H9 (cell line): ENCODE measurements at regions not wholly inside any gene's neighbourhood (a gene's known extent, or its start where the extent isn't known, plus 50 kb on each side); places are given as distances from the start of the nearest gene placed in this dataset.

Experiments used
- DNase-seq: peaks from one replicate; pipeline ENCODE4 v3.0.0-alpha.2; 2017
- H2AFZ ChIP-seq: one replicate; pipeline ENCODE4 v1.6.1; 2013; ENCODE audit warnings: mild to moderate bottlenecking, low read length, control low read depth, moderate library complexity
- H2AK5ac ChIP-seq: 2 replicates; pipeline ENCODE4 v1.6.1; 2013; ENCODE audit warnings: low read length, control low read depth, mixed read lengths; ENCODE audit not compliant: insufficient read length
- H2BK120ac ChIP-seq: one replicate; pipeline ENCODE4 v1.6.1; 2013; ENCODE audit warnings: low read depth, mild to moderate bottlenecking, low read length, control low read depth, inconsistent platforms; ENCODE audit not compliant: poor library complexity, severe bottlenecking
- H2BK12ac ChIP-seq: 2 replicates; pipeline ENCODE4 v1.6.1; 2013; ENCODE audit warnings: low read length, control low read depth, mixed read lengths, low read depth; ENCODE audit not compliant: insufficient read length
- H2BK15ac ChIP-seq: 2 replicates; pipeline ENCODE4 v1.6.1; 2013; ENCODE audit warnings: low read depth, low read length, control low read depth
- H2BK20ac ChIP-seq: one replicate; pipeline ENCODE4 v1.6.1; 2013; ENCODE audit warnings: low read depth, mild to moderate bottlenecking, low read length, control low read depth, inconsistent platforms; ENCODE audit not compliant: poor library complexity, severe bottlenecking
- H2BK5ac ChIP-seq: 2 replicates; pipeline ENCODE4 v1.6.1; 2013; ENCODE audit warnings: low read length, control low read depth, mixed read lengths; ENCODE audit not compliant: insufficient read length
- H3K14ac ChIP-seq: 2 replicates; pipeline ENCODE4 v1.6.1; 2013; ENCODE audit warnings: low read length, control low read depth; ENCODE audit not compliant: insufficient read depth
- H3K18ac ChIP-seq: 2 replicates; pipeline ENCODE4 v1.6.1; 2013; ENCODE audit warnings: low read depth, mild to moderate bottlenecking, mixed read lengths, low read length, control low read depth; ENCODE audit not compliant: insufficient read length
- H3K23ac ChIP-seq: 2 replicates; pipeline ENCODE4 v1.6.1; 2013; ENCODE audit warnings: low read length, control low read depth, mixed read lengths, low read depth; ENCODE audit not compliant: insufficient read length
- H3K23me2 ChIP-seq: 2 replicates; pipeline ENCODE4 v1.6.1; 2013; ENCODE audit warnings: low read depth, mild to moderate bottlenecking, mixed read lengths, low read length, control low read depth; ENCODE audit not compliant: insufficient read length, poor library complexity, severe bottlenecking
- H3K27ac ChIP-seq: 2 replicates; pipeline ENCODE4 v1.5.1; 2013; ENCODE audit warnings: low read length, control low read depth, mixed read lengths, low read depth; ENCODE audit not compliant: insufficient read length
- H3K27me3 ChIP-seq: 2 replicates; pipeline ENCODE4 v1.6.1; 2013; ENCODE audit warnings: low read length, control low read depth, inconsistent platforms; ENCODE audit not compliant: insufficient read depth
- H3K4ac ChIP-seq: 2 replicates; pipeline ENCODE4 v1.6.1; 2013; ENCODE audit warnings: low read depth, mild to moderate bottlenecking, control low read depth, inconsistent platforms, low read length, moderate library complexity
- H3K4me1 ChIP-seq: 2 replicates; pipeline ENCODE4 v1.6.1; 2013; ENCODE audit warnings: low read length, control low read depth, inconsistent platforms; ENCODE audit not compliant: insufficient read depth
- H3K4me2 ChIP-seq: 2 replicates; pipeline ENCODE4 v1.6.1; 2013; ENCODE audit warnings: low read length, control low read depth, mixed read lengths; ENCODE audit not compliant: insufficient read length, insufficient read depth
- H3K56ac ChIP-seq: 2 replicates; pipeline ENCODE4 v1.6.1; 2013; ENCODE audit warnings: low read depth, mild to moderate bottlenecking, mixed read lengths, low read length, control low read depth; ENCODE audit not compliant: insufficient read length
- H3K79me1 ChIP-seq: 2 replicates; pipeline ENCODE4 v1.6.1; 2013; ENCODE audit warnings: low read depth, mild to moderate bottlenecking, moderate library complexity, low read length, control low read depth, inconsistent platforms; ENCODE audit not compliant: insufficient read depth, poor library complexity, severe bottlenecking
- H3K79me2 ChIP-seq: 2 replicates; pipeline ENCODE4 v1.6.1; 2013; ENCODE audit warnings: low read length, control low read depth, inconsistent platforms; ENCODE audit not compliant: insufficient read depth
- H3K9ac ChIP-seq: 2 replicates; pipeline ENCODE4 v1.6.1; 2013; ENCODE audit warnings: low read length, control low read depth, mixed read lengths; ENCODE audit not compliant: insufficient read length; ENCODE audit errors: extremely low read depth
- H3K9me3 ChIP-seq: one replicate; pipeline ENCODE4 v1.6.1; 2013; ENCODE audit warnings: low read depth, low read length, inconsistent platforms; ENCODE audit not compliant: control insufficient read depth
- H3T11ph ChIP-seq: one replicate; pipeline ENCODE4 v1.6.1; 2013; ENCODE audit warnings: mild to moderate bottlenecking, low read length, control low read depth, inconsistent platforms
- H4K20me1 ChIP-seq: one replicate; pipeline ENCODE4 v1.6.1; 2013; ENCODE audit not compliant: control insufficient read depth, insufficient read length, insufficient read depth
- H4K5ac ChIP-seq: 2 replicates; pipeline ENCODE4 v1.6.1; 2013; ENCODE audit warnings: low read depth, mild to moderate bottlenecking, mixed read lengths, low read length, control low read depth; ENCODE audit not compliant: insufficient read length
- H4K8ac ChIP-seq: replicated peaks from 2 replicates; pipeline ENCODE4 v1.6.1; 2013; ENCODE audit warnings: low read length, control low read depth, mixed read lengths, low read depth; ENCODE audit not compliant: insufficient read length
- H4K91ac ChIP-seq: 2 replicates; pipeline ENCODE4 v1.6.1; 2013; ENCODE audit warnings: low read depth, mild to moderate bottlenecking, moderate library complexity, mixed read lengths, low read length, control low read depth; ENCODE audit not compliant: insufficient read length
- H3K27ac Mint-ChIP-seq, 3 experiments: 2 replicates in 2 of 3; 3 replicates in 1 of 3; pipeline ENCODE4 v1.8.0; 2020 to 2021; ENCODE audit warnings: mixed read lengths in 3 of 3, mild to moderate bottlenecking in 1 of 3, moderate library complexity in 1 of 3
- H3K27me3 Mint-ChIP-seq: 2 replicates; pipeline ENCODE4 v1.8.0; 2021; ENCODE audit warnings: low read depth, mild to moderate bottlenecking, moderate library complexity, mixed read lengths
- H3K36me3 Mint-ChIP-seq, 3 experiments: 2 replicates in 2 of 3; 3 replicates in 1 of 3; pipeline ENCODE4 v1.8.0; 2020 to 2021; ENCODE audit warnings: low read depth in 3 of 3, mixed read lengths in 3 of 3; ENCODE audit not compliant: insufficient read depth in 1 of 3
- H3K4me1 Mint-ChIP-seq, 2 experiments: 2 replicates each; pipeline ENCODE4 v1.8.0; 2020; ENCODE audit warnings: mixed read lengths in 2 of 2
- H3K4me3 Mint-ChIP-seq, 2 experiments: 2 replicates in 1 of 2; 3 replicates in 1 of 2; pipeline ENCODE4 v1.8.0; 2020 to 2021; ENCODE audit warnings: mild to moderate bottlenecking in 2 of 2, mixed read lengths in 2 of 2, moderate library complexity in 1 of 2
- H3K9me3 Mint-ChIP-seq, 2 experiments: 2 replicates in 1 of 2; 3 replicates in 1 of 2; pipeline ENCODE4 v1.8.0; 2020; ENCODE audit warnings: mild to moderate bottlenecking in 2 of 2, mixed read lengths in 2 of 2, moderate library complexity in 1 of 2
- CTCF ChIP-seq: fragments of 200-600 bp; sonication (generic); conservative IDR thresholded peaks from 3 replicates; pipeline ENCODE4 v1.8.0; 2021; ENCODE audit warnings: antibody characterized with exemption, mild to moderate bottlenecking
- WGBS: extraction: QIAGEN DNeasy Blood & Tissue Kit; methylation state at CpG from one replicate; pipeline ENCODE4 v1.1.7; 2013; ENCODE audit warnings: missing lambda C conversion rate, low lambda C conversion rate, mixed read lengths; ENCODE audit not compliant: insufficient read length; ENCODE audit errors: extremely low coverage; 5-methylcytosine and 5-hydroxymethylcytosine counted together

GRCh38 chr7:26538689-26539088 is 247.0 kb downstream of the SNX10 start:
- Histone ChIP-seq H3K4me2 (no peak overlapping the region), H4K5ac (no peak overlapping the region), H4K8ac (no peak overlapping the region), H4K20me1 (no peaks in the 10 kb centered on the region), H3K27me3 (no peaks in the 10 kb centered on the region), H3K27ac (no peak overlapping the region), H2AK5ac (no peak overlapping the region), H2BK5ac (no peak overlapping the region), H3K23me2 (no peaks in the 10 kb centered on the region), H3K4ac (no peak overlapping the region), H2BK15ac (no peak overlapping the region), H3K9me3 (no peaks in the 10 kb centered on the region), H3K23ac (no peak overlapping the region), H3K18ac (no peak overlapping the region), H3K79me2 (no peaks in the 10 kb centered on the region), H2BK120ac (no peak overlapping the region), H2AFZ (no peak overlapping the region), H3K14ac (no peak overlapping the region), H3K79me1 (no peaks in the 10 kb centered on the region), H3K56ac (no peak overlapping the region), H2BK12ac (no peak overlapping the region), H3K9ac (no peak overlapping the region), H4K91ac (no peak overlapping the region), H3T11ph (no peak overlapping the region), H3K4me1 (no peaks in the 10 kb centered on the region), H2BK20ac (no peak overlapping the region)
- no peak for DNase-seq
- no CpG with 5 or more reads among the region's 3 CpGs for WGBS
- Mint-ChIP-seq H3K4me3 (no peak overlapping the region), H3K36me3 (no peaks in the 10 kb centered on the region), H3K4me1 (peaks cover 0 to 17% of the 10 kb centered on the region in 2 experiments; a peak in 2 of 4 replicates), H3K27ac (no peak overlapping the region), H3K27me3 (peaks cover 10% of the 10 kb centered on the region), H3K9me3 (no peaks in the 10 kb centered on the region)
- no peak for TF ChIP-seq CTCF
